ENCODE measurements at regions not wholly inside any gene's neighbourhood (a gene's known extent, or its start where the extent isn't known, plus 50 kb on each side); places are given as distances from the start of the nearest gene placed in this dataset.

GRCh38 chr3:94862703-94863102, 799.8 kb downstream of the NSUN3 start:
- no peak for TF ChIP-seq EZH2phosphoT487 (IDR thresholded peaks at IDR 0.05; ENCODE audit: low read depth, severe bottlenecking, unreplicated experiment)
- peak; percentile 59 for TF ChIP-seq CTCF (IDR thresholded peaks at IDR 0.05; ENCODE audit: poor library complexity)
